ENCODE measurements at regions not wholly inside any gene's neighbourhood (a gene's known extent, or its start where the extent isn't known, plus 50 kb on each side); places are given as distances from the start of the nearest gene placed in this dataset.
"Not testable (repeated sequence)": the region's sequence is repeated elsewhere in the genome, so short reads cannot be mapped to it uniquely, and the experiment has no call there.

GRCh38 chr15:79538527-79538926 is 106.4 kb downstream of the MINAR1 start:
- DNase-seq (ENCODE audit: low read depth in 3 of 3): no peak

GRCh38 chr15:79539401-79539800 is 107.3 kb downstream of the MINAR1 start:
- DNase-seq (ENCODE audit: low read depth in 3 of 3): no peak

GRCh38 chr15:79540551-79540950 is 108.4 kb downstream of the MINAR1 start:
- no peak for DNase-seq (ENCODE audit: low read depth in 3 of 3)

- no peak for DNase-seq (ENCODE audit: low read depth in 3 of 3)
Measured at GRCh38 chr15:79541196-79541595, 109.1 kb downstream of the MINAR1 start.

GRCh38 chr15:79543097-79543496 is 111.0 kb downstream of the MINAR1 start:
- DNase-seq (ENCODE audit: low read depth in 3 of 3): no peak

GRCh38 chr15:79549196-79549595 is 117.1 kb downstream of the MINAR1 start:
- DNase-seq (ENCODE audit: low read depth in 3 of 3): no peak

- DNase-seq (ENCODE audit: low read depth in 3 of 3): no peak
Measured at GRCh38 chr15:79560384-79560783, 128.2 kb downstream of the MINAR1 start.

- DNase-seq (ENCODE audit: low read depth in 3 of 3): no peak
Measured at GRCh38 chr15:79561982-79562381, 129.8 kb downstream of the MINAR1 start.

GRCh38 chr15:79562403-79562815 is 130.3 kb downstream of the MINAR1 start:
- no peak for DNase-seq (ENCODE audit: low read depth in 3 of 3)

GRCh38 chr15:79562899-79563298 is 130.8 kb downstream of the MINAR1 start:
- DNase-seq (ENCODE audit: low read depth in 3 of 3): no peak

- no peak for DNase-seq (ENCODE audit: low read depth in 3 of 3)
Measured at GRCh38 chr15:79570004-79570403, 137.9 kb downstream of the MINAR1 start.

- no peak for DNase-seq (ENCODE audit: low read depth in 3 of 3)
Measured at GRCh38 chr15:79572691-79573404, 140.7 kb downstream of the MINAR1 start.

- not testable (repeated sequence) for DNase-seq (ENCODE audit: low read depth in 3 of 3)
Measured at GRCh38 chr15:79574431-79575273, 142.5 kb downstream of the MINAR1 start.

GRCh38 chr15:79582650-79583049 is 150.5 kb downstream of the MINAR1 start:
- DNase-seq (ENCODE audit: low read depth in 3 of 3): no peak

GRCh38 chr15:79592126-79592525 is 160.0 kb downstream of the MINAR1 start:
- no peak for DNase-seq (ENCODE audit: low read depth in 3 of 3)

GRCh38 chr15:79593119-79593869 is 161.2 kb downstream of the MINAR1 start:
- DNase-seq (ENCODE audit: low read depth in 3 of 3): no peak

- DNase-seq (ENCODE audit: low read depth in 3 of 3): no peak
Measured at GRCh38 chr15:79595306-79595705, 163.2 kb downstream of the MINAR1 start.

GRCh38 chr15:79595995-79596622 is 164.0 kb downstream of the MINAR1 start:
- peak; percentile 5 to 50 (median 22) for DNase-seq (ENCODE audit: low read depth in 3 of 3)

GRCh38 chr15:79598639-79599038 is 166.5 kb downstream of the MINAR1 start:
- DNase-seq (ENCODE audit: low read depth in 3 of 3): no peak

- no peak for DNase-seq (ENCODE audit: low read depth in 3 of 3)
Measured at GRCh38 chr15:79601405-79602086, 169.4 kb downstream of the MINAR1 start.

GRCh38 chr15:79602180-79602579 is 170.0 kb downstream of the MINAR1 start:
- no peak for DNase-seq (ENCODE audit: low read depth in 3 of 3)
